H9 (cell line): ENCODE measurements at regions not wholly inside any gene's neighbourhood (a gene's known extent, or its start where the extent isn't known, plus 50 kb on each side); places are given as distances from the start of the nearest gene placed in this dataset.

Experiments used
- DNase-seq: peaks from one replicate; pipeline ENCODE4 v3.0.0-alpha.2; 2017
- H2AFZ ChIP-seq: one replicate; pipeline ENCODE4 v1.6.1; 2013; ENCODE audit warnings: mild to moderate bottlenecking, low read length, control low read depth, moderate library complexity
- H2AK5ac ChIP-seq: 2 replicates; pipeline ENCODE4 v1.6.1; 2013; ENCODE audit warnings: low read length, control low read depth, mixed read lengths; ENCODE audit not compliant: insufficient read length
- H2BK120ac ChIP-seq: one replicate; pipeline ENCODE4 v1.6.1; 2013; ENCODE audit warnings: low read depth, mild to moderate bottlenecking, low read length, control low read depth, inconsistent platforms; ENCODE audit not compliant: poor library complexity, severe bottlenecking
- H2BK12ac ChIP-seq: 2 replicates; pipeline ENCODE4 v1.6.1; 2013; ENCODE audit warnings: low read length, control low read depth, mixed read lengths, low read depth; ENCODE audit not compliant: insufficient read length
- H2BK15ac ChIP-seq: 2 replicates; pipeline ENCODE4 v1.6.1; 2013; ENCODE audit warnings: low read depth, low read length, control low read depth
- H2BK20ac ChIP-seq: one replicate; pipeline ENCODE4 v1.6.1; 2013; ENCODE audit warnings: low read depth, mild to moderate bottlenecking, low read length, control low read depth, inconsistent platforms; ENCODE audit not compliant: poor library complexity, severe bottlenecking
- H2BK5ac ChIP-seq: 2 replicates; pipeline ENCODE4 v1.6.1; 2013; ENCODE audit warnings: low read length, control low read depth, mixed read lengths; ENCODE audit not compliant: insufficient read length
- H3K14ac ChIP-seq: 2 replicates; pipeline ENCODE4 v1.6.1; 2013; ENCODE audit warnings: low read length, control low read depth; ENCODE audit not compliant: insufficient read depth
- H3K18ac ChIP-seq: 2 replicates; pipeline ENCODE4 v1.6.1; 2013; ENCODE audit warnings: low read depth, mild to moderate bottlenecking, mixed read lengths, low read length, control low read depth; ENCODE audit not compliant: insufficient read length
- H3K23ac ChIP-seq: 2 replicates; pipeline ENCODE4 v1.6.1; 2013; ENCODE audit warnings: low read length, control low read depth, mixed read lengths, low read depth; ENCODE audit not compliant: insufficient read length
- H3K23me2 ChIP-seq: 2 replicates; pipeline ENCODE4 v1.6.1; 2013; ENCODE audit warnings: low read depth, mild to moderate bottlenecking, mixed read lengths, low read length, control low read depth; ENCODE audit not compliant: insufficient read length, poor library complexity, severe bottlenecking
- H3K27ac ChIP-seq: 2 replicates; pipeline ENCODE4 v1.5.1; 2013; ENCODE audit warnings: low read length, control low read depth, mixed read lengths, low read depth; ENCODE audit not compliant: insufficient read length
- H3K27me3 ChIP-seq: 2 replicates; pipeline ENCODE4 v1.6.1; 2013; ENCODE audit warnings: low read length, control low read depth, inconsistent platforms; ENCODE audit not compliant: insufficient read depth
- H3K4ac ChIP-seq: 2 replicates; pipeline ENCODE4 v1.6.1; 2013; ENCODE audit warnings: low read depth, mild to moderate bottlenecking, control low read depth, inconsistent platforms, low read length, moderate library complexity
- H3K4me1 ChIP-seq: 2 replicates; pipeline ENCODE4 v1.6.1; 2013; ENCODE audit warnings: low read length, control low read depth, inconsistent platforms; ENCODE audit not compliant: insufficient read depth
- H3K4me2 ChIP-seq: 2 replicates; pipeline ENCODE4 v1.6.1; 2013; ENCODE audit warnings: low read length, control low read depth, mixed read lengths; ENCODE audit not compliant: insufficient read length, insufficient read depth
- H3K56ac ChIP-seq: 2 replicates; pipeline ENCODE4 v1.6.1; 2013; ENCODE audit warnings: low read depth, mild to moderate bottlenecking, mixed read lengths, low read length, control low read depth; ENCODE audit not compliant: insufficient read length
- H3K79me1 ChIP-seq: 2 replicates; pipeline ENCODE4 v1.6.1; 2013; ENCODE audit warnings: low read depth, mild to moderate bottlenecking, moderate library complexity, low read length, control low read depth, inconsistent platforms; ENCODE audit not compliant: insufficient read depth, poor library complexity, severe bottlenecking
- H3K79me2 ChIP-seq: 2 replicates; pipeline ENCODE4 v1.6.1; 2013; ENCODE audit warnings: low read length, control low read depth, inconsistent platforms; ENCODE audit not compliant: insufficient read depth
- H3K9ac ChIP-seq: 2 replicates; pipeline ENCODE4 v1.6.1; 2013; ENCODE audit warnings: low read length, control low read depth, mixed read lengths; ENCODE audit not compliant: insufficient read length; ENCODE audit errors: extremely low read depth
- H3K9me3 ChIP-seq: one replicate; pipeline ENCODE4 v1.6.1; 2013; ENCODE audit warnings: low read depth, low read length, inconsistent platforms; ENCODE audit not compliant: control insufficient read depth
- H3T11ph ChIP-seq: one replicate; pipeline ENCODE4 v1.6.1; 2013; ENCODE audit warnings: mild to moderate bottlenecking, low read length, control low read depth, inconsistent platforms
- H4K20me1 ChIP-seq: one replicate; pipeline ENCODE4 v1.6.1; 2013; ENCODE audit not compliant: control insufficient read depth, insufficient read length, insufficient read depth
- H4K5ac ChIP-seq: 2 replicates; pipeline ENCODE4 v1.6.1; 2013; ENCODE audit warnings: low read depth, mild to moderate bottlenecking, mixed read lengths, low read length, control low read depth; ENCODE audit not compliant: insufficient read length
- H4K8ac ChIP-seq: replicated peaks from 2 replicates; pipeline ENCODE4 v1.6.1; 2013; ENCODE audit warnings: low read length, control low read depth, mixed read lengths, low read depth; ENCODE audit not compliant: insufficient read length
- H4K91ac ChIP-seq: 2 replicates; pipeline ENCODE4 v1.6.1; 2013; ENCODE audit warnings: low read depth, mild to moderate bottlenecking, moderate library complexity, mixed read lengths, low read length, control low read depth; ENCODE audit not compliant: insufficient read length
- H3K27ac Mint-ChIP-seq, 3 experiments: 2 replicates in 2 of 3; 3 replicates in 1 of 3; pipeline ENCODE4 v1.8.0; 2020 to 2021; ENCODE audit warnings: mixed read lengths in 3 of 3, mild to moderate bottlenecking in 1 of 3, moderate library complexity in 1 of 3
- H3K27me3 Mint-ChIP-seq: 2 replicates; pipeline ENCODE4 v1.8.0; 2021; ENCODE audit warnings: low read depth, mild to moderate bottlenecking, moderate library complexity, mixed read lengths
- H3K36me3 Mint-ChIP-seq, 3 experiments: 2 replicates in 2 of 3; 3 replicates in 1 of 3; pipeline ENCODE4 v1.8.0; 2020 to 2021; ENCODE audit warnings: low read depth in 3 of 3, mixed read lengths in 3 of 3; ENCODE audit not compliant: insufficient read depth in 1 of 3
- H3K4me1 Mint-ChIP-seq, 2 experiments: 2 replicates each; pipeline ENCODE4 v1.8.0; 2020; ENCODE audit warnings: mixed read lengths in 2 of 2
- H3K4me3 Mint-ChIP-seq, 2 experiments: 2 replicates in 1 of 2; 3 replicates in 1 of 2; pipeline ENCODE4 v1.8.0; 2020 to 2021; ENCODE audit warnings: mild to moderate bottlenecking in 2 of 2, mixed read lengths in 2 of 2, moderate library complexity in 1 of 2
- H3K9me3 Mint-ChIP-seq, 2 experiments: 2 replicates in 1 of 2; 3 replicates in 1 of 2; pipeline ENCODE4 v1.8.0; 2020; ENCODE audit warnings: mild to moderate bottlenecking in 2 of 2, mixed read lengths in 2 of 2, moderate library complexity in 1 of 2
- CTCF ChIP-seq: fragments of 200-600 bp; sonication (generic); conservative IDR thresholded peaks from 3 replicates; pipeline ENCODE4 v1.8.0; 2021; ENCODE audit warnings: antibody characterized with exemption, mild to moderate bottlenecking
- WGBS: extraction: QIAGEN DNeasy Blood & Tissue Kit; methylation state at CpG from one replicate; pipeline ENCODE4 v1.1.7; 2013; ENCODE audit warnings: missing lambda C conversion rate, low lambda C conversion rate, mixed read lengths; ENCODE audit not compliant: insufficient read length; ENCODE audit errors: extremely low coverage; 5-methylcytosine and 5-hydroxymethylcytosine counted together

- no peak for DNase-seq
- no peak overlapping the region for H4K8ac ChIP-seq
- no CpG with 5 or more reads among the region's 6 CpGs for WGBS
- H2BK120ac ChIP-seq: no peak overlapping the region
- no peak overlapping the region for H3K4ac ChIP-seq
- H3K27ac ChIP-seq: no peak overlapping the region
- Mint-ChIP-seq H3K27me3 (peaks cover 2% of the 10 kb centered on the region; the same call in 1 of the 2 replicates), H3K4me3 (no peak overlapping the region), H3K9me3 (no peaks in the 10 kb centered on the region), H3K36me3 (no peaks in the 10 kb centered on the region), H3K27ac (no peak overlapping the region), H3K4me1 (peaks cover 32 to 34% of the 10 kb centered on the region in 2 experiments)
- no peaks in the 10 kb centered on the region for H3K79me1 ChIP-seq
- H3K79me2 ChIP-seq: no peaks in the 10 kb centered on the region
- no peaks in the 10 kb centered on the region for H4K20me1 ChIP-seq
- no peak overlapping the region for H2BK5ac ChIP-seq
- no peak overlapping the region for H3K4me2 ChIP-seq
- H3K23ac ChIP-seq: no peak overlapping the region
- no peak overlapping the region for H3K56ac ChIP-seq
- H2AFZ ChIP-seq: no peak overlapping the region
- H4K91ac ChIP-seq: no peak overlapping the region
- H3K9me3 ChIP-seq: no peaks in the 10 kb centered on the region
- H3T11ph ChIP-seq: no peak overlapping the region
- H3K23me2 ChIP-seq: no peaks in the 10 kb centered on the region
- H3K9ac ChIP-seq: no peak overlapping the region
- no peak for TF ChIP-seq CTCF
- no peak overlapping the region for H2BK15ac ChIP-seq
- no peak overlapping the region for H2BK20ac ChIP-seq
- H3K27me3 ChIP-seq: no peaks in the 10 kb centered on the region
- H4K5ac ChIP-seq: no peak overlapping the region
- no peak overlapping the region for H3K14ac ChIP-seq
- H3K4me1 ChIP-seq: peaks cover 5% of the 10 kb centered on the region; the same call in 1 of the 2 replicates
- no peak overlapping the region for H2AK5ac ChIP-seq
- no peak overlapping the region for H3K18ac ChIP-seq
- H2BK12ac ChIP-seq: no peak overlapping the region
Measured at GRCh38 chr1:94628499-94628843, 86.9 kb upstream of the F3 start.
